Hepatocyte (in vitro differentiated cells): ENCODE measurements at regions not wholly inside any gene's neighbourhood (a gene's known extent, or its start where the extent isn't known, plus 50 kb on each side); places are given as distances from the start of the nearest gene placed in this dataset.

ENCODE experiments used
- DNase-seq: peaks from one replicate; pipeline ENCODE4 v3.0.0-alpha.2; 2016; ENCODE audit warnings: low spot score
- H2AFZ ChIP-seq: fragments of 200-600 bp; sonication (generic); 2 replicates; pipeline ENCODE4 v1.6.0; 2016; ENCODE audit warnings: antibody characterized with exemption, mild to moderate bottlenecking
- H3K27ac ChIP-seq: fragments of 200-600 bp; sonication (generic); 2 replicates; pipeline ENCODE4 v1.5.1; 2016; ENCODE audit warnings: mild to moderate bottlenecking
- H3K27me3 ChIP-seq: fragments of 200-600 bp; sonication (generic); 2 replicates; pipeline ENCODE4 v1.6.1; 2016
- H3K36me3 ChIP-seq: fragments of 200-600 bp; sonication (generic); replicated peaks from 2 replicates; pipeline ENCODE4 v1.5.1; 2016; ENCODE audit warnings: low read depth; ENCODE audit not compliant: insufficient read depth
- H3K4me1 ChIP-seq: fragments of 200-600 bp; sonication (generic); 2 replicates; pipeline ENCODE4 v1.5.1; 2016; ENCODE audit warnings: mild to moderate bottlenecking, moderate library complexity; ENCODE audit not compliant: insufficient read depth
- H3K4me2 ChIP-seq: fragments of 200-600 bp; sonication (generic); 2 replicates; pipeline ENCODE4 v1.6.0; 2016
- H3K4me3 ChIP-seq: fragments of 200-600 bp; sonication (generic); 2 replicates; pipeline ENCODE4 v1.5.1; 2016; ENCODE audit warnings: mild to moderate bottlenecking
- H3K79me2 ChIP-seq: fragments of 200-600 bp; sonication (generic); 2 replicates; pipeline ENCODE4 v1.6.0; 2017; ENCODE audit warnings: mild to moderate bottlenecking
- H3K9me2 ChIP-seq: fragments of 200-600 bp; sonication (generic); replicated peaks from 2 replicates; pipeline ENCODE4 v1.6.0; 2017; ENCODE audit warnings: mild to moderate bottlenecking; ENCODE audit not compliant: insufficient read depth
- H3K9me3 ChIP-seq: fragments of 200-600 bp; sonication (generic); 2 replicates; pipeline ENCODE4 v1.5.1; 2016; ENCODE audit warnings: low read depth, mild to moderate bottlenecking
- H4K20me1 ChIP-seq: fragments of 200-600 bp; sonication (generic); 2 replicates; pipeline ENCODE4 v1.6.0; 2016; ENCODE audit warnings: mild to moderate bottlenecking; ENCODE audit not compliant: insufficient read depth, poor library complexity, severe bottlenecking
- EZH2 ChIP-seq: fragments of 200-600 bp; sonication (generic); IDR thresholded peaks from 2 replicates; pipeline ENCODE4 v1.6.1; 2016; ENCODE audit warnings: antibody characterized with exemption, mild to moderate bottlenecking, borderline replicate concordance
- EZH2phosphoT487 ChIP-seq: fragments of 200-600 bp; sonication (generic); IDR thresholded peaks from one replicate; pipeline ENCODE4 v1.6.1; 2018; ENCODE audit warnings: antibody characterized with exemption, mild to moderate bottlenecking, low read depth, moderate library complexity; ENCODE audit not compliant: unreplicated experiment, severe bottlenecking
- WGBS: methylation state at CpG from one replicate; pipeline ENCODE4 v1.1.6; 2016; ENCODE audit warnings: low lambda C conversion rate; ENCODE audit errors: missing lambda C conversion rate; 5-methylcytosine and 5-hydroxymethylcytosine counted together
- TF ChIP-seq, protein P1 (sequence below): fragments of 200-600 bp; sonication (generic); IDR thresholded peaks from 2 replicates; pipeline ENCODE4 v1.5.1; 2016; ENCODE audit warnings: antibody characterized with exemption, mild to moderate bottlenecking; ENCODE audit not compliant: poor library complexity

DNA sequence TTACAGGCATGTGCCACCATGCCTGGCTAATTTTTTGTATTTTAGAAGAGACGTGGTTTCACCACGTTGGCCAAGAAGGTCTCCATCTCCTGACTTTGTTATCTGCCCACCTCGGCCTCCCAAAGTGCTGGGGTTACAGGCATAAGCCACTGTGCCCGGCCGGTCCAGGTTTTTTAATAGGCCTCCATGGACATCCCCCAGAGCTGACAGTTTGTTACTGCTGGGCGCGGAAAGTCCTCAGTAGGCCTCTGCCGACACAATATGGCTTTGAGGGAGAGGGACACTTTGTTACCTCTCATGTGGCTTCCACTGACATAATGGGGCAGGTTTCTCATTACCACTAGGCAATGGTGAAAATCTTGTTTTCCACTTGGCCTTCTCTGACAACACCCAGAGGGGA, 152.0 kb downstream of the WNT7A start:
- WGBS, result 86% methylated on average over 8 of the region's 8 CpGs
- H3K79me2 ChIP-seq, result no peaks in the 10 kb centered on the region
- no peak overlapping the region for H2AFZ ChIP-seq
- no peaks in the 10 kb centered on the region for H3K4me1 ChIP-seq
- DNase-seq, result no peak
- H4K20me1 ChIP-seq, result no peaks in the 10 kb centered on the region
- no peak for TF ChIP-seq EZH2phosphoT487
- H3K9me2 ChIP-seq, result no peaks in the 10 kb centered on the region
- no peaks in the 10 kb centered on the region for H3K9me3 ChIP-seq
- no peaks in the 10 kb centered on the region for H3K36me3 ChIP-seq
- no peak overlapping the region for H3K4me2 ChIP-seq
- H3K27me3 ChIP-seq, result no peaks in the 10 kb centered on the region
- H3K4me3 ChIP-seq, result no peak overlapping the region
- H3K27ac ChIP-seq, result no peak overlapping the region

DNA sequence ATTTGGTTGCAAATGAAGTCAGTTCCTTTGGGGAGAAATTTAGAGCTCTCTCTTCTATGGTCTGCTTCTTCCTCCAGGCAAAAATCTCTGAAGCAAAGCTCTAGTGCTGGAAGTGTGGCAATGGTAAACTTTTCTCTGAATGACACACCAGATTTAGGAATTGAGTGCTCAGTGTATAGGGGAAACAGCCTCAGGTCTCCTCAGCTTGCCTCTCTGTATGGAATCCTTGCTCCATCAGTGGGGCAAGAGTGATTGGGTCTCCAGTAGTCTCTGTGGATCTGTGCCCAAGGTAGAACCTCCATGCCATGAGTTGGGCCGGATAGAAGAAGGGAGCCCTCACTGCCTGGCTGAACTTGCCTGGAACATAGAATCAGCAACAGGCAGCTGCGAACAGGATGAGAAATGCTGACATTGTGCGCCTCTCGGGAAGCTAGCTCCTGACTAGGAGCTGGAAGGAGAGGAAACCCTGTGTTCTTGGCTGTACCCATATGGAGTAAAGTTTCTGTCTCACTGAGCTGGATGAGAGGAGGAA, 156.1 kb downstream of the WNT7A start:
- no peaks in the 10 kb centered on the region for H3K4me1 ChIP-seq
- no peak overlapping the region for H3K4me2 ChIP-seq
- no peaks in the 10 kb centered on the region for H3K79me2 ChIP-seq
- no peak overlapping the region for H3K4me3 ChIP-seq
- no peaks in the 10 kb centered on the region for H3K9me3 ChIP-seq
- no peaks in the 10 kb centered on the region for H3K9me2 ChIP-seq
- no peak overlapping the region for H3K27ac ChIP-seq
- H3K36me3 ChIP-seq, result no peaks in the 10 kb centered on the region
- TF ChIP-seq, protein P1, sequence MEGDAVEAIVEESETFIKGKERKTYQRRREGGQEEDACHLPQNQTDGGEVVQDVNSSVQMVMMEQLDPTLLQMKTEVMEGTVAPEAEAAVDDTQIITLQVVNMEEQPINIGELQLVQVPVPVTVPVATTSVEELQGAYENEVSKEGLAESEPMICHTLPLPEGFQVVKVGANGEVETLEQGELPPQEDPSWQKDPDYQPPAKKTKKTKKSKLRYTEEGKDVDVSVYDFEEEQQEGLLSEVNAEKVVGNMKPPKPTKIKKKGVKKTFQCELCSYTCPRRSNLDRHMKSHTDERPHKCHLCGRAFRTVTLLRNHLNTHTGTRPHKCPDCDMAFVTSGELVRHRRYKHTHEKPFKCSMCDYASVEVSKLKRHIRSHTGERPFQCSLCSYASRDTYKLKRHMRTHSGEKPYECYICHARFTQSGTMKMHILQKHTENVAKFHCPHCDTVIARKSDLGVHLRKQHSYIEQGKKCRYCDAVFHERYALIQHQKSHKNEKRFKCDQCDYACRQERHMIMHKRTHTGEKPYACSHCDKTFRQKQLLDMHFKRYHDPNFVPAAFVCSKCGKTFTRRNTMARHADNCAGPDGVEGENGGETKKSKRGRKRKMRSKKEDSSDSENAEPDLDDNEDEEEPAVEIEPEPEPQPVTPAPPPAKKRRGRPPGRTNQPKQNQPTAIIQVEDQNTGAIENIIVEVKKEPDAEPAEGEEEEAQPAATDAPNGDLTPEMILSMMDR, result no peak
- TF ChIP-seq EZH2, result no peak
- 88% methylated on average over 4 of the region's 4 CpGs for WGBS
- H2AFZ ChIP-seq, result no peak overlapping the region
- H3K27me3 ChIP-seq, result no peaks in the 10 kb centered on the region
- no peak for DNase-seq
- H4K20me1 ChIP-seq, result no peaks in the 10 kb centered on the region

DNA sequence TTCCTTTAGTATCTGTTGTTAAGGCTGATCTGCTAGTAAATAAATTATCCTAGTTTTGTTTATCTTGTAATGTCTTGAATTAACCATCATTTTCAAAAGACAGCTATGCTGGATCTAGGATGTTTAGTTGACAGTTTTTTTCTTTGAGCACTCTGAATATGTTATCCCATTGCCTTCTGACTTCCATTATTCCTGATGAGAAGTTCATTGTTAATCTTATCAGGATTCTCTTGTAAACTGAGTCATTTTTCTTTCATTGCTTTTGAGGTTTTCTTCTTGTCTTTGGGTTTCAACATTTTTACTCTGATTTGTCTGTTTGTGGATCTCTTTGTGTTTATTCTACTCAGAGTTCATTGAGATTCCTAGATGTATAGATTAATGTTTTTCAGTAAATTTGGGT, 157.7 kb downstream of the WNT7A start:
- no peaks in the 10 kb centered on the region for H3K4me1 ChIP-seq
- no peaks in the 10 kb centered on the region for H3K9me3 ChIP-seq
- TF ChIP-seq EZH2phosphoT487 (no peak), EZH2 (no peak)
- TF ChIP-seq, protein P1, result no peak

DNA sequence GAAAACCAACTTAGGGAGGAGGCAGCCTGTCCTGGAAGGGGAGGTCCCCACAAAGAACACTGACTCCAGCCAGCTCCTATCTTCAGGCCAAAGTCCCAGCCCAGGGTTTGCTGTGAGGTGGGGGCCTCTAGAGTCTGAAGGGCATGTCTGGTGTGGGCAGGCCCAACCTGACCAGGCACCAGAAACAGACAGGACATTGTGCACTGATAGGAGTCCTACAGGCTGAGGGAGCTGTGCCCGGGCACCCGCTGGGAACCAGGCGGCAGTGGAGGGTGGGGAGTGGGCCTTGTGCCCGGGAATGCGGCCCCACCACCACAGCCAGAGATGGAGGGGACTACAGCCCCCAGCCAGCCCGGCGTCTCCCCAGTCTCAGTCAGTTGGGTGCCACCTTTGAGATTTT, 161.4 kb downstream of the WNT7A start:
- H3K27me3 ChIP-seq, result no peaks in the 10 kb centered on the region
- H3K4me2 ChIP-seq, result peak overlapping the region; percentile 14
- no peak overlapping the region for H2AFZ ChIP-seq
- no peaks in the 10 kb centered on the region for H3K36me3 ChIP-seq
- H4K20me1 ChIP-seq, result no peaks in the 10 kb centered on the region
- H3K9me2 ChIP-seq, result no peaks in the 10 kb centered on the region
- H3K9me3 ChIP-seq, result no peaks in the 10 kb centered on the region
- no peak overlapping the region for H3K4me3 ChIP-seq
- peak; percentile 61 for DNase-seq
- H3K4me1 ChIP-seq, result no peaks in the 10 kb centered on the region
- no peak overlapping the region for H3K27ac ChIP-seq
- TF ChIP-seq, protein P1, result no peak
- TF ChIP-seq EZH2phosphoT487, result no peak
- TF ChIP-seq EZH2, result no peak
- H3K79me2 ChIP-seq, result no peaks in the 10 kb centered on the region
- 95% methylated on average over 7 of the region's 7 CpGs for WGBS

More for the DNA sequence above, 157.7 kb downstream of the WNT7A start:
- no peak for DNase-seq
- no peaks in the 10 kb centered on the region for H3K79me2 ChIP-seq
- no peak overlapping the region for H3K27ac ChIP-seq
- H3K9me2 ChIP-seq, result no peaks in the 10 kb centered on the region
- no peak overlapping the region for H2AFZ ChIP-seq
- H3K4me2 ChIP-seq, result no peak overlapping the region
- no peaks in the 10 kb centered on the region for H3K36me3 ChIP-seq
- no peaks in the 10 kb centered on the region for H4K20me1 ChIP-seq
- no peaks in the 10 kb centered on the region for H3K27me3 ChIP-seq
- no peak overlapping the region for H3K4me3 ChIP-seq
